SJCRH30 (cell line): ENCODE measurements at regions not wholly inside any gene's neighbourhood (a gene's known extent, or its start where the extent isn't known, plus 50 kb on each side); places are given as distances from the start of the nearest gene placed in this dataset.
A peak's percentile ranks its signal among the peaks of the same experiment; 100 is the strongest.

Experiments used
- DNase-seq, 2 experiments: peaks; one replicate each; pipeline ENCODE4 v3.0.0-alpha.2; 2015 to 2020
- H3K27ac ChIP-seq: fragments of 250-450 bp; sonication (Bioruptor Pico); 2 replicates; pipeline ENCODE4 v1.5.1; 2020; ENCODE audit warnings: mild to moderate bottlenecking, moderate library complexity
- H3K27me3 ChIP-seq: fragments of 250-450 bp; sonication (Bioruptor Pico); 2 replicates; pipeline ENCODE4 v1.5.1; 2020; ENCODE audit warnings: mild to moderate bottlenecking, moderate library complexity
- H3K36me3 ChIP-seq: fragments of 250-450 bp; sonication (Bioruptor Pico); 2 replicates; pipeline ENCODE4 v1.5.1; 2020; ENCODE audit warnings: mild to moderate bottlenecking, moderate library complexity
- H3K4me1 ChIP-seq: fragments of 250-450 bp; sonication (Bioruptor Pico); 2 replicates; pipeline ENCODE4 v1.5.1; 2020; ENCODE audit warnings: mild to moderate bottlenecking, moderate library complexity
- H3K4me3 ChIP-seq: fragments of 250-450 bp; sonication (Bioruptor Pico); 2 replicates; pipeline ENCODE4 v1.5.1; 2020; ENCODE audit warnings: mild to moderate bottlenecking, moderate library complexity
- H3K9me3 ChIP-seq: fragments of 250-450 bp; sonication (Bioruptor Pico); replicated peaks from 2 replicates; pipeline ENCODE4 v1.5.1; 2020; ENCODE audit warnings: mild to moderate bottlenecking, moderate library complexity

DNA sequence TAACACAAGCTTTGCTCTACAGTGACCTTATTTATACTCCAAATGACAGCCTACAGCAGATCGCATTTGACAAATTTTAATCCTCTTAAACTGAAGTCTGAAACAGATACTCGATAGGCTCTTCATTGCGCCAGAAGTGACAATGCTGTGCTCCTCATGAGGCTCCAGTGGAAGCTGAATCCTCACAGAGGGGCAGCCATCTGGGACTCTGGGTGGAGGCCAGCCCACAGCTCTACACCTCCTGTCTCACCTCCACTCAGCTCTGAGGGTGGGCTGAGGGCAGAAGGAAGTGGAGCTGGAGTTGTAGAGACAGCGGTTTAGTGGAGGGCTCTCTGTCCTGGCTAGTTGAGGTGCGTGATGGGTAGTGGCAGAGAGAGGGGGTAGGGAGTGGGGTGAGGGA, 283.3 kb upstream of the ANKRD55 start:
- Histone ChIP-seq H3K4me1 (no peaks in the 10 kb centered on the region), H3K36me3 (no peaks in the 10 kb centered on the region), H3K4me3 (no peak overlapping the region), H3K27me3 (peaks cover 6% of the 10 kb centered on the region; the same call in 1 of the 2 replicates), H3K27ac (no peak overlapping the region), H3K9me3 (no peaks in the 10 kb centered on the region)
- no peak for DNase-seq

DNA sequence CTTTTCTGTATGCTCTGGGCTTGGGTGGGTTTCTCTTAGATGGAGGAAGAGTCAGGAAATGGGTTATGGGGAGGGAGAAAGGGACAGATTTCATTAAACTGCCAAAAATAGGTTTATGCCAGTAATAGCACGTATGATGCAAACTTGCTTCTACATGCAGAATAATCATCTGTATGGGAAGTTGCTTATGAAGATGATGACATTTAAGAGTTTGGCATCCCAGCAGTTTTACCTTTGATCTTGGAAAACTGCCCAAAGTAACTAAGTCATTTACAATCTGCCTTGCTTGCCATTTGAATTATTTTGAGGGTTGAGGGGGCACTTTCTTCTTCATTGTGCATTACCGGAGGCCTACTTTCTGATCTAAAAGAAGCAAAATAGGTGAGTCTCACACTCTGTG, 282.9 kb upstream of the ANKRD55 start:
- H3K27ac ChIP-seq = no peak overlapping the region
- no peak overlapping the region for H3K4me3 ChIP-seq

DNA sequence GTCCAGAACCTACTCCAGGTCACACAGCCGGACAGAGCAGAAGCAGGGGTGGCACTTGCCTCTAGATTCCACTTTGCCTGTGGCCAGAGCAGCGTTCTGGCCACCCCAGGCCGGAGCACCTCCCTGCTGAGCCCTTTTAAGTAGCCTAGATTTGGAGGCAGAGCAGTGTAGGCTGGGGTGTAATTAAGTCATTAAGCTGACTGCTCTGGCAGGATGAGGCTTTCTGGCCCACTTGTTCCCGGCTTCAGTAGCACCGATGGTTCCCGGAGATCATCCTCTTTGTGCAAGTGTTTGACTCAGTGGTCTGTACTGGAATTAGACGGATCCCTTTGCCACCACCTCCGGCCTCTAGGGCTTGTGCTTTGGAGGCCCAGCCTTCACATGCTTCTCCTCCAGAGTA, 281.9 kb upstream of the ANKRD55 start:
- no peaks in the 10 kb centered on the region for H3K36me3 ChIP-seq
- no peak overlapping the region for H3K4me3 ChIP-seq
- H3K27ac ChIP-seq = no peak overlapping the region
- DNase-seq = no peak
- no peaks in the 10 kb centered on the region for H3K4me1 ChIP-seq
- peaks cover 4% of the 10 kb centered on the region; the same call in 1 of the 2 replicates for H3K27me3 ChIP-seq
- no peaks in the 10 kb centered on the region for H3K9me3 ChIP-seq

More for the DNA sequence above, 282.9 kb upstream of the ANKRD55 start:
- Histone ChIP-seq H3K4me1 (no peaks in the 10 kb centered on the region), H3K36me3 (no peaks in the 10 kb centered on the region), H3K9me3 (no peaks in the 10 kb centered on the region), H3K27me3 (peaks cover 6% of the 10 kb centered on the region; the same call in 1 of the 2 replicates)
- no peak for DNase-seq

DNA sequence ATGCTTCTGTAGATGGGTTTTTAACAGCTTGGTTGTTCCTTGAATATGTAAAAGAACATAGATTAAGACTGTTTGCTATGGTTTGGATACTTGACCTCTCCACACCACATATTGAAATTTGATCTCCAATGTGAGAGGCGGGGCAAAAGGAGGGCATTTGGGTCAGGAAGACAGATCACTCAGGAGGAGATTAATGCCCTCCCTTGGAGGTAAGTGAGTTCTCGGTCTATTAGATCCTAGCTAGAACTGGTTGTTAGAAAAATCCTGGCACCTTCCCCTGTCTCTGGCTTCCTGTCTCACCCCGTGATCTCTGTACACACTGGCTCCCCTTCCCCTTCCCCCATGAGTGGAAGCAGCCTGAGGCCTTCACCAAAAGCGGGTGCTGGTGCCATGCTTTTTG, 281.1 kb upstream of the ANKRD55 start:
- Histone ChIP-seq H3K27me3 (peaks cover 4% of the 10 kb centered on the region; the same call in 1 of the 2 replicates), H3K36me3 (no peaks in the 10 kb centered on the region), H3K4me1 (no peaks in the 10 kb centered on the region), H3K4me3 (no peak overlapping the region), H3K9me3 (no peaks in the 10 kb centered on the region), H3K27ac (no peak overlapping the region)
- peak in 1 of 2 experiments; percentile 7 for DNase-seq

DNA sequence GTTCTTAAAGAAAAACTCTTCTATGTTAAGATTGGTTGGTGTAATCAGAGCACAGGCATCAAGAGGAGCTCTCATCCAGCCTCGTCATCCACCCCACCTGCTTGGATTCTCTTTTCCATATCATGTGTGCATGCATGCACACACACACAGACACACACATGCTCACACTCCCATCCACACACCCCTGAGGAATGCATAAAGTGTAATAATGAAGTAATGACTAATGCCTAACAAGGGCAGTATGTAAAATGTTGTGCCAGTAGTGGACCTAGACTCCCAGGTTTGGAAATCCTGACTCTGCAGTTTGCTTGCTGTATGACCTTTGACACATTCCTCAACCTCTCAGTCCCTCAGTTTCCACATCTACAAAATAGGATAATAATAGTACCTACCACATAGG, 280.0 kb upstream of the ANKRD55 start:
- Histone ChIP-seq H3K27me3 (peaks cover 4% of the 10 kb centered on the region; the same call in 1 of the 2 replicates), H3K4me3 (no peak overlapping the region), H3K36me3 (no peaks in the 10 kb centered on the region), H3K27ac (no peak overlapping the region), H3K9me3 (no peaks in the 10 kb centered on the region), H3K4me1 (no peaks in the 10 kb centered on the region)
- DNase-seq = no peak

DNA sequence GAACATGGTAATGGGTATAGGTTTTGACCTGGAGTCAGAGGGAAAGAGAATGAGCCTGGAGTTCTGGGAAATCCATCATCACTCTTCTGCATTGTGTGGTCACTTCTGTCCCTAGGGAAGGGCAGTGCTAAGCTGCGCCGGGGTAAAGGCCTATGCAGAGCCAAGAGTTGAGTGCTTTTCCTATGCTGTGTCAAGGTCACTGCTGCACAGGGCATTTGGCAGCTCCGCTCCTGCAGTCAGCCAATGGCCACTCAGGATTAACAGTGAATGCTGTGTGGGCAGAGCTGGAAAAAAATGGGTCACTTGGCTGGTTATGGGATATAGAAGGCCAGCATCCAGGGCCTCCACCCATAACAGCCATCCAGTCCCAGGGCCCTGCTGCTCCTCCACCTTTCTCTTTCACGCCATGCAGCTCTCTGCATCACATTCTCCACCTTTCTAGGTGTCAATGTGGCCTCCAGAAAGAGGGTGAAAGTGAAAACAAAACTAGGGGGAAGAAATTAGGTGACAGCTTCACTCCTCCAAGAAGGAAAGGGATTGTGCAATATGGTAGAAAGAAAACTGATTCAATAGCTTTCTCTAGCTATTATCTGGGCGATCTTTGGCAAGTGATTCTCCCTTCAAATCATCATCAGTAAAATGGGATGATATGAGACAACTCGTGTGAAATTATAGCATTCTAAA, 279.3 kb upstream of the ANKRD55 start:
- DNase-seq = peak in 1 of 2 experiments; percentile 3
- Histone ChIP-seq H3K27ac (no peak overlapping the region), H3K27me3 (peaks cover 4% of the 10 kb centered on the region; the same call in 1 of the 2 replicates)

DNA sequence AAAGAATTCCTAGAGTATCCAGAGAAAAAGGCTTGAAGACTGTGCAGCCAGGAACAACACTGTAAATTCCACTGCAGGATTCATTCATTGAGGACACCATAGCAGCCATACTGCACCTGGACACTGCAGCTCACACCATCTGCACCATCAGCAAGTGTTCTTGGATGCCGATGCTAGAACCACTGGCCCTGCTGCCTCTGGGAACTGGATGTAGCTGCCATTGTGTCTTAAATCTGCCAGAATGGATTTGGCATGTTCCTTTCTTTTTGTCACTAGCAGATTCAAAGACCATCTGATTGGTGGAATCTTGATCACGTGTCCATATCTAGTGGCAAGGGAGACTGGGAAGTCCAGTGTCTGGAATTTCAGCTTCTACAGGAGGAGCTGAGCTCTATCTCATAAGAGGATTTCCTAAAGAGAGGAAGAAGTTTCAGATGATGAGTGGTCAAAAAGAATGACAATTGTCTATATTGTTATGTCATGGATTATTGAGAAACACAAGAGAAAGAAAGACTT, 278.3 kb upstream of the ANKRD55 start:
- Histone ChIP-seq H3K4me3 (no peak overlapping the region), H3K27me3 (peaks cover 4% of the 10 kb centered on the region; the same call in 1 of the 2 replicates), H3K36me3 (no peaks in the 10 kb centered on the region), H3K4me1 (no peaks in the 10 kb centered on the region), H3K27ac (no peak overlapping the region), H3K9me3 (no peaks in the 10 kb centered on the region)
- DNase-seq = no peak

More for the DNA sequence above, 279.3 kb upstream of the ANKRD55 start:
- H3K4me1 ChIP-seq = no peaks in the 10 kb centered on the region
- no peak overlapping the region for H3K4me3 ChIP-seq
- H3K36me3 ChIP-seq = no peaks in the 10 kb centered on the region
- no peaks in the 10 kb centered on the region for H3K9me3 ChIP-seq

DNA sequence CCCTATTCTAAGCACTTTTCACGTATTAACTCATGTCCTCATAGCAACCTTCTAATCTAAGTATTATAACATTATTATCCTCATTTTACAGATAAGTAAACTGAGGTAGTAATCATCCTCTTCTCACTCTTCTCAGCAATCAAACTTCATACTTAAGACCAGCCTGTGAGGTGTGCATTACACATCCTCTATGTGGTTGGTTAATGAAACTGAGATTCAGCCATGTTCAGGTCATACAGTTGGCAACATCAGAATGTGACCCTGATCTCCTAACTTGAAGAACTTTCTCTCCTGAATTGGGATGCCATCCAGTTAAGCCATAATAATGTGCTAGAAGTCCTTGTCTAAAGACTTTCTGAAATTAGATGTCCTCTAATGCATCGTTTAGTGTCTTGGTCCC, 275.1 kb upstream of the ANKRD55 start:
- DNase-seq = no peak
- no peaks in the 10 kb centered on the region for H3K4me1 ChIP-seq

DNA sequence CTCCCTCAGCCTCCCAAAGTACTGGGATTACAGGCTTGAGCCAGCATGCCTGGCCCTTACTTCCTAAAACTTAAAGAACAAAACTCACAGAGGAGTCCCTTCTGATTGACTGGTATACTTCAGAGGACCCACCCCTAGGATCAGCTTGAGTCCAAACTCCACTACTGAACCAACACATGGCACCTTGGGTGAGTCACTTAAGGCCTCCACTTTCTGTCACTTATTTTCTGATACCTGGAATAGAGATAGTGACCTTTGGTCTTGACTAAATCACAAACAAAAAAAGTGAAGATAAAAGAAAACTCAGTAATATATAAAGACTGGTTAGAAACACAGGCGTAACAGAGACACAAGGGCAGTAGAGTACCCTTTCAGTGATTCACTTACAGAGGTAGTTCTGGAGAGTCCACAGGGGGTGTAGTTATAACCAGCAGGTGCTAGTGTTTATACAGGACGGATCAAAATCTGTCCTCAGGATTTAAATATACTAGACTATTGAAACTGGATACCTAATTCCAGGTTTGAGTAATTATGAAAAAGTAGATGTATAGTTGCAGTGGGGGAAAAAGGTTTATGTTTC, 274.3 kb upstream of the ANKRD55 start:
- Histone ChIP-seq H3K9me3 (no peaks in the 10 kb centered on the region), H3K4me3 (no peak overlapping the region), H3K36me3 (no peaks in the 10 kb centered on the region), H3K4me1 (no peaks in the 10 kb centered on the region), H3K27ac (no peak overlapping the region), H3K27me3 (no peaks in the 10 kb centered on the region)
- DNase-seq = no peak

More for the DNA sequence above, 275.1 kb upstream of the ANKRD55 start:
- Histone ChIP-seq H3K9me3 (no peaks in the 10 kb centered on the region), H3K27ac (no peak overlapping the region), H3K27me3 (no peaks in the 10 kb centered on the region), H3K4me3 (no peak overlapping the region), H3K36me3 (no peaks in the 10 kb centered on the region)

DNA sequence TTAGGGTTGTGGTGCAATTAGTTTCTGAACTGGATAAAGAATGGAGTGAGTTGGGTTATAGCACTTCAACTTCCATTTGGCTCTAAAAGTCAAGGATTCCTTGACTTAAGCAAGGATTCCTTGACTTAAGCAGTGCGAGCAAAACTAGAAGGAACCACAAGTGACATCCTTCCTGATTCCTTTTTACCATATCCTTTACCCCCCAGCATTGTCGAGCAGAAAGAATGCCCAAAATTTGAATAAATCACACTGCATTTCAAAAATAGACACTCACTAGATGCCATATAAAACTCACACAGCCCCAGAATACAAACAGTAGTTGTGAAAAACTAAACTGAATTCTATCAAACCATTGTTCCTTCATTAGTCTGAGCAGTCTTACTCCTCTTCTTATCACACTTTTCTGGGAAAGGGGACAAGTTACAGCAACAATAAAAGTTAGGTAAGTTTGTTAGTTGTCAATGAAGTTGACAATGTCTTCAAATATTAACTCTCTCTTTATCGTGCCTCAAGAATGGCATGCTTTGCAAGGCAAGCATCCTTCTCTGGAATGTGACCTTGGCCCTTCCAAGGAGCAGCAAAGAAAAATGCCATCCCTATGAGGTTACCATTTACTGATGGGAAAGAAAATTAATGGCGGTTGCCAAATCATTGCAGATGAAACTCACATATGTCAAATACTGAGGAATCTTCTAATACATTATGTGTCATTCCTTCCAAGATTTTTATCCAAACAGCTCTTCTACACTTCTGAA, 273.3 kb upstream of the ANKRD55 start:
- H3K4me3 ChIP-seq = no peak overlapping the region
- DNase-seq = no peak
- no peaks in the 10 kb centered on the region for H3K4me1 ChIP-seq
- no peaks in the 10 kb centered on the region for H3K27me3 ChIP-seq
- no peaks in the 10 kb centered on the region for H3K9me3 ChIP-seq
- no peaks in the 10 kb centered on the region for H3K36me3 ChIP-seq
- H3K27ac ChIP-seq = no peak overlapping the region

DNA sequence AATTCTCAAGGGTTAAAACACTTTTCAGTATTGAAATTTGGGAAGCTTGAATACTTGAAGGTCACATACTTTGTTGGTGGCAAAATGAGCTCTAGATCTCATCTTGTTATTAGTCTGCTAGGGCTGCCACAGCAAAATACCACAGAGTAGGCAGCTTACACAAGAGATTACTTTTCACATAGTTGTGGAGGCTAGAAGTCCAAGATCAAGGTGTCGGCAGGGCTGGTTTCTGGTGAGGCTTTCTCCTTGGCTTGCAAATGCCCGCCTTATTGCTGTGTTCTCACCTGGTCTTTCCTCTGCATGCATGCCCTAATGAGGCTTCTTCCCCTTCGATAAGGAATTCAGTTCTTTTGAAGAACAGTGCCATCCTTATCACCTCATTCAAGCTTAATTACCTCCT, 270.8 kb upstream of the ANKRD55 start:
- no peak for DNase-seq
- Histone ChIP-seq H3K4me3 (no peak overlapping the region), H3K27ac (no peak overlapping the region), H3K36me3 (no peaks in the 10 kb centered on the region), H3K9me3 (no peaks in the 10 kb centered on the region), H3K27me3 (no peaks in the 10 kb centered on the region), H3K4me1 (no peaks in the 10 kb centered on the region)

DNA sequence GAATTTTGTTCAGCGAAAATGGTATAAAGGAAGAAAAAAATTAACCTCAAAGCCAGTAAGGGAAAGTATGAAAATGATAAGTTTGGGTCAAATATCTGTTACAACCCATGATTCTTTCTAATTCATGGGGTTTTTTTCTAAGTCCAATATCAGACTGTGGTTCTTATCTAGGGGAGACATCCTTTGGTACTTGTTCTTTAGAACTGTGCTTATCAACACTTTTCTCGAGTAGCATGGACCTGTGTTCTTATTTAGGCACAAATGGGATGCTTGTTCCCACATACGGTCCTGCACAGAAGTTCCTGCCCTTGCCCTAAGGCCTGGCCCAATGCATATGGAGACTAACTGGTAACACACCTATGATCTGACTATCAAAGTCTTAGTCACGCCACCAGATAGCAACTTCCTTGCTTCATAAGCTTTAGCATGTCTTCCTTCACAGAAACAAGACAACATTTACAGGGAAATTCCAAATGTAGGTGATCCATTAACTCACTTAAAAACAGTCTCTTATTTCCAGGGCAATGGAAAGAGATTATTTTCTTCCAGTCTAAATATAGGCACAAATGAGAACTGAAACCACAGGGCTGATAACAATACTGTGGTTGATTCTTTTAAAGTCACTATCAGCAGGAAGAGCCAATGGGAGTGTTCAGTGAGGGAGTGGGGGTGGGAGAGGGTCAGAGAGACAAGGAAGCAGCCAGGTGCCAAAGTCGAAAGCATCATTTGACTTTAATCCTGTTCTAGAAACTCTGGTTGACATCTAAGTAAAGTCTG, 268.8 kb upstream of the ANKRD55 start:
- DNase-seq = no peak
- Histone ChIP-seq H3K4me1 (no peaks in the 10 kb centered on the region), H3K9me3 (no peaks in the 10 kb centered on the region; the same call in 1 of the 2 replicates), H3K4me3 (no peak overlapping the region), H3K27me3 (no peaks in the 10 kb centered on the region), H3K27ac (no peak overlapping the region), H3K36me3 (no peaks in the 10 kb centered on the region)

DNA sequence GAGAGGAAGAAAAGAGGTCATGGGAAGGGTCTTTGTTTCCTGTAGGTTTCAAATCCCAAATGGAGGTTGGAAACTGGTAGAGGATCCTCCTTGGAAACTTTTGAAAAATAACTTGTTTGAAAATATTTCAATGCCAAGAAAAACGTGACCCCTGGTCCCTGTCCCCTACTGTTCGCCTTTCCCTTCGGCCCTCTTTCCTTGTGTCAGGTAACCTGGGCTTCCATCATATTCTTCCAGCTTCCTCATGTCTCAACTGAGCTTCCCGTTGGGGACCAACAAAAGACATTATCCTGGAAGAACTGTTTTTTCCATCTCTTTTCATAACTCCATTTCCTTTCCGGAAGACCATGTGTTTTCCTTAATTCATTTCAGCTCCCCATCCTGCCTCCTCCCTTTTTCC, 266.8 kb upstream of the ANKRD55 start:
- no peak overlapping the region for H3K27ac ChIP-seq
- H3K4me1 ChIP-seq = no peaks in the 10 kb centered on the region
- H3K36me3 ChIP-seq = no peaks in the 10 kb centered on the region
- no peaks in the 10 kb centered on the region; the same call in 1 of the 2 replicates for H3K9me3 ChIP-seq
- no peak for DNase-seq
- no peaks in the 10 kb centered on the region for H3K27me3 ChIP-seq
- H3K4me3 ChIP-seq = no peak overlapping the region

DNA sequence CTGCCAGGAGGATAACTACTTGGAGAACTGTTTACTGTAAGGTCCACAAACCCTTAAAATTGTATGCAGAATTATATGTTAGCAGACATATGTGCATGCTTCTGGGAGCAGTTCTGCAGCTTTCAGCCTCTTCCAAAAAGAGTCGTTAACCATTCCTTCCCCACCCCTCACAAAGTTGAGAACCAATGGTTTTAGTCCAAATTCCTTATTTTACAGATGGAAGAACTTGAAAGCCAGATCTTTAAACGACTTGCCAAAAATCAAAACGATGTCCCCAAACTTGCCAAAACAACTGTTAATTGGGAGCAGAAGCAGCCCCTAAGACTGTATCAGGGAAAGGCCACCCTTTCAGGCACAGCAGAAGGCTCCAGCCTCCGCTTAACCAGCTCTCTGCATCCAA, 266.4 kb upstream of the ANKRD55 start:
- Histone ChIP-seq H3K27me3 (peaks cover under 1% of the 10 kb centered on the region; the same call in 1 of the 2 replicates), H3K4me3 (no peak overlapping the region), H3K36me3 (no peaks in the 10 kb centered on the region), H3K27ac (no peak overlapping the region), H3K9me3 (no peaks in the 10 kb centered on the region; the same call in 1 of the 2 replicates), H3K4me1 (no peaks in the 10 kb centered on the region)
- no peak for DNase-seq
